Dermis microvascular lymphatic vessel endothelial cell (primary cell): ENCODE measurements at regions not wholly inside any gene's neighbourhood (a gene's known extent, or its start where the extent isn't known, plus 50 kb on each side); places are given as distances from the start of the nearest gene placed in this dataset.

Experiments
- DNase-seq, 2 donors: peaks; one replicate each; pipeline versions ENCODE4 v3.0.0 to v3.0.0-alpha.2; 2010; ENCODE audit warnings: low read depth in 2 of 2

DNA sequence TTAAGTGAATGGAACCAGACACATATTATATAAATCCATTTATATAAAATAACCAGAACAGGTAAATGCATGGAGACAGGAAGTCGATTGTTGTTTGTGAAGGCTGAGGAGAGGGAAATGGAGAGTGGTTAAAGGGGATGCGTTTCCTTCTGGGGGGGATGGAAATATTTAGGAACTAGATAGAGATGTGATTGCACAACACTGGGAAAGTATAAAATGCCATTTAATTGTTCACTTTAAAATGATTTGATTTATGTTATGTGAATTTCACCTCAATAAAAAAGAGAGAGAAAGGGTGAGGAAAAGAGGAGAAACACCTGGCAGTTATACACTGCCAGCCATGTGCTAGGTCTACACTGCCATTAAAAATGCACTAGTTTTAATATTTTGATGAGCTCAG is 312.6 kb downstream of the CD83 start:
- DNase-seq: no peak

DNA sequence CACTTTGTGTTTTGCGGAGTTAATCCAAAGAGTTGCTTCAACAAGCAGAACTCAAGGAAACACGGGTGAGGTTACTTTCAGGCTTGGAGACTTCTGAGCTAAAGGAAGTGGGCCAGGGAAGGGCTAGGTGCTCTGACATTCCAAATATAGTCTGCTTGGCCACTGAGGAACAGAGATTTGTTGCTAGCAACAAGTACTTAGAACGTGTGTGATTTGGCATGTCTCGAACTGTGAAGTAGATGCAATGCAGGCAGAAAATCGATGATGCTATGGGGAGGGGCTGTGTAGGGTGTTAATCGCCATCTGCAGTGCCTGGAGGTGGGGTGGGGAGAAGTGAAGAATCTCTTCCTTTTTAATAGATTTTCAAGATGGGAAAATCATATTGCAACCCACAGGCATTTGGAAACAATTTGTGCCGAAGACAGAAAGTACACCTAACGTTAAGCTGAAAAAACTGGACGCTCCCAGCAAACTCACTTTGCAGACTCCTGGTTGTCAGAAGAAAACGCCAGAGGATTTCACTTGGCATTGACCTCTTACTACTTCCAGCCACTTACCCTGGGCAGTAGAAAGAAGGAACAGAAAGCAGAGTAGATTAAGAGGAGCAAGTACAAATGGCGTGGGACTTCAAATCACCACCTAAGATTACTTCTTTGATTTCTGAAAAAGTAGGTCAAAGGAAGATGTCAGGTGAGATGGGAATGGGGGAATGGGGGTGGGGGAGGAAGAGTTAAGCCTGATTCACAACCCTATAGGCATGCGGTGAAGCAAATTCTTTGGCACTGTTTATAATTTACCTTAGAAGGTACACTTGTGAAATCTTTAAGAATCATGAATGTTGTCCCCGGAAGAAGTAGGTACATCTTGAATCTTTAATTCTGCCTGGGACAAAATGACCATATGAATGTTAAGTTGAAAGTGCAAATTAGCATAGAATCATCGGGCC is 314.1 kb downstream of the CD83 start:
- no peak for DNase-seq

DNA sequence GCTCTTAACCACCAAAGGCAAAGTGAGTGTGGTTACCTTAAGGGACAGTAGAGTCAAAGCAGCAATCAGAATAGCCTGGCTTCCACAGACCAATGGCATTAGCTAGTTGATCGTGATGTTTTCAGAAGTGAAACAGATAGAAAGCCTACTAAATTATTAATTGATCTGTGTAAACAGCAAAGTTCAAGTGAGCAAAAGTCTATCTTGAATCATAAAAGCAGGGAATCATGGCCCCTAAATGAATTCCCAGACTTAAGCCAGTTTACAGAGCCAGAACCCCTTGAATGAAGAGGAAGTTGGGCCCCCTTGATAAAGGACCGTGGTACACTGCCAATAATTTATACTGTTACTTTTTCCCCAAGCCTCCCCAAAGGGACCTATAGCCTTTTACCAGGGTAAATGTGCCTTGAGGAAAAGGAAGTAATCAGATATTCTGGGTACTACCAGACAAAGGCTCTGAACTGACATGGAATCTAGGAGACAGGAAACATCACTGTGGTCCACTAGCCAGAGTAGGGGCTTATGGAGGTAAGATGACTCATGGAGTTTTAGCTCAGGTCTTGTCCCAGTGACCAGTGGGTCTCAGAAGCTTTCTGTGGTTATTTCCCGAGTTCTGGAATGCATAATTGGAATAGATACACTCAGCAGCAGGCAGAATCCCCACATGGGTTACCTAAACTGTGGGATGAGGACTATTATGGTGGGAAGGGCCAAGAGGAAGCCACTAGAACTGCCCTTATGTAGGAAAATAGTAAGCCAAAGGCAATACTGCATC is 317.5 kb downstream of the CD83 start:
- DNase-seq: no peak

DNA sequence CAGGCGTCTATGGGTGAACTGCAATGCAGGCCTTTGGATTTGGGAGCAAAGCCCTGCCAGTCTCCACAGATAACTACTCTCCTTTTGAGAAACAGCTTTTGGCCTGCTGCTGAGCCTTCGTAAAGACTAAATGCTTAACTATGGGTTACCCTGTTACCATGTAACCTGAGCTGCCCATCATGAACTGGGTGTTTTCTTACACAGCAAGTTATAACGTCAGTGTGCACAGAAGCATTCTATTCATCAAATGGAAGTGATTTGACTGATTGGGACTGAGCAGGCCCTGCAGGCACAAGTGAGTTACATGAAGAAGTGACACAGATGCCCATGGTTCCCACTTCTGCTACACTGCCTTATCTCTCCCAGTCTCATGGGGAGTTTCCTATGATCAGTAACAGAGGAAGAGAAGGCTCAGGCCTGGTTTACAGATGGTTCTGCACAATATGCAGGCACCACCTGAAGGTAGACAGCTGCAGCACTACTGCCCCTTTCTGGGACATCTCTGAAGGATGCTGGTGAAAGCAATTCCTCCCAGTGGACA is 319.1 kb downstream of the CD83 start:
- no peak for DNase-seq

DNA sequence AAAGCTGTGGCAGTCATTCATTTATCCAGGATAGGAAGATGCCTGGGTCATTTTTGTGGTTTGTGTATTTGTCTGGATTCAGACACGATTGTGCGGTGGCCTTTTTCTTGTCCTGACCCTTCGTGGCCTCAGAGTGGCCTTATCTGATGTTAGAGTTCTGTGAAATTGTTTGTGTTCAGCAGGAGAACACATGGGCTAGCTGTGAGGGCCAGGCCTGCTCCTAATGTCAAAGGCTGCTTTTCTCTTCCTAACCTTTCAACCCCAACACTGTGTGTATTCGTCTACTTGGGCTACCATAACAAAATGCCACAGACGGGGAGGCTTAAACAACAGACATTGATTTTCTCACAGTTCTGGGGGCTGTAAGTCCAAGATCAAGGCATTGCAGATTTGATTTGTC is 321.8 kb downstream of the CD83 start:
- DNase-seq: no peak

DNA sequence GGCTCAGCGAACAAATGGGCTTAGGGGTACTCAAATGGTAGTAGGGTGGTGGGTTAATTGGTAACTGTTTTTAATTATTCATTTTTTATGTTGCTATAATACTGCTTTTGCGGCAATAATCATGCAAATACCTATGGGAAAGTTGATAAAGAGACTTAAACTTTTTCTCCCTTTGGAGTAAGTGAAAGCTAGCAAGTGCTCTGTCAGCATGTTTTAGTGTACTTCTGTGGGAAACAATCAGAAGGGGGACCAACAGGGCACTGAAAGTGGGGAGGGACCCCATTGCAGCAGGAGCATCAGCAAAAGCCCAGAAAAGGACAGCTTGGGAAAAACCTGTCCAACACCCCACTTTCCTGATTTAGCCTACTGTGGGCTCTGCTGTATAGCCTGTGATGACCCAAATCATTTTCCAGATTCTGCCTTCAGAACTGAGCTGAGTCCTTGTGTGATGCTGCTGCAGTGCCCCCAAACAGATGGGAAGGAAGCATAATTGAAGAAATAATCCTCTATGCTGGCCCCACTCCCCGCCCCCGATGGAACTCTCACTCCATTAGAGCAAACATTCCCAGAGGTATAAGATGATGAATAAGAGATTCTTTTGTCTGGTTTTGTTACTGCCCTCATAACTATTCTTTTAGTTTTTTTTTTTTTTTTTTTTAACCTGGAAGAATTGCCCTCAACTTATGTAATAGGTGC is 322.8 kb downstream of the CD83 start:
- no peak for DNase-seq

DNA sequence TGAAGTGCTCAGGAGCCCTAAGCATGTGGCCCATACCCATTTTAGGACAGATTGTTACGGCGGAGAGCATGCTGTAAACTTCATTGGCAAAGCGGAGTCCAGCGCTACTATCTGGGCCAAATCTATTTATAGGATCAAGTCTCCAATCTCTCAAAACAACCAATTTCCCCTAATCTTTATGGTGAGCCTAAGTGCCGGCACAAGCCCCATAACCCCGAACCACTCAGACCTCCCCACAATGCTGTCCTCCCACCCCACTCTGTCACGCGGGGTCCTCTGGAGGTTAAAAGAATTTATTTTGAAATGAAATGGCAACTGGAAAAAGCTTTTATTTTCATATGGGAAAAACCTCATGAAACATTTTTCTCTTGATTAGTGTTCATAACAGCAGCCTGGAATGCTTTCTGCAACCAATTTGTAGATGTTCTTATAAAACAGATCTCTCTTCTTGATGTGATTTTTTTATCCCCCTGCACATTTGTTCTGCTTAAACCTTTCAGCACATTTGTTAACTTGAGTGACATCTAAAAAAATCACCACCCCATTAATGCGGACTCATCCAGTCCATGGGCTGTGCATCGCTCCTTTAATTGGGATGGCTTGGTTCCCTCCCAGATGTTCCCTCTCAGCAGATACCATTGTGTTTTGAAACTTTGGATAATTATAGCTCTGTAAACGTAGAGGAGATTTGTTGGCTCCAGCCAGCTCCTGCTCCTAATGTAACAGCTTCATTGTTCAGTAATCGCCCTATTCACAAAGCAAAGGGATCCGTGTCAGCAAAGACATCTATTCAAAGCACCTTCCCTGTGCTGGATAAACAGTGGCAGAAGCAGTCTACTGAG is 323.6 kb downstream of the CD83 start:
- DNase-seq: no peak

DNA sequence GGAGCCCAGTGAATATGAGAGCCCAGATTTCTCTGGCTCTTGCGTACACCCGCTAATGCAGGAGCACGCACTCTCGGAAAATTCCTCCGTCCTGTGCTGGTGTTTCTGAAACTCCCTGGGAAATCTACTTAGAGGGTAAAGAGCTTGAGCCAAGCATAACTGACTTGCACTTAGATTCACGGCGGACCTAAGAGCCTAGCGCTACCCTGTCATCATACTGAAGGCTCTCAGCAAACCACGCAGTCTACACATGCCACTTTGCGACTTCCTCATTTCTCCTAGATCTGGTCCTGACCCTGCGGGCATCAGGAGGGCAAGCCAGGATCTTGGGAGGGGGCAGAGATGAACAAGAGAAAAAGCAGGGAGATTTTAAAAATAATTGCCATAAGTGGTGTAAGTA is 324.7 kb downstream of the CD83 start:
- DNase-seq: no peak

DNA sequence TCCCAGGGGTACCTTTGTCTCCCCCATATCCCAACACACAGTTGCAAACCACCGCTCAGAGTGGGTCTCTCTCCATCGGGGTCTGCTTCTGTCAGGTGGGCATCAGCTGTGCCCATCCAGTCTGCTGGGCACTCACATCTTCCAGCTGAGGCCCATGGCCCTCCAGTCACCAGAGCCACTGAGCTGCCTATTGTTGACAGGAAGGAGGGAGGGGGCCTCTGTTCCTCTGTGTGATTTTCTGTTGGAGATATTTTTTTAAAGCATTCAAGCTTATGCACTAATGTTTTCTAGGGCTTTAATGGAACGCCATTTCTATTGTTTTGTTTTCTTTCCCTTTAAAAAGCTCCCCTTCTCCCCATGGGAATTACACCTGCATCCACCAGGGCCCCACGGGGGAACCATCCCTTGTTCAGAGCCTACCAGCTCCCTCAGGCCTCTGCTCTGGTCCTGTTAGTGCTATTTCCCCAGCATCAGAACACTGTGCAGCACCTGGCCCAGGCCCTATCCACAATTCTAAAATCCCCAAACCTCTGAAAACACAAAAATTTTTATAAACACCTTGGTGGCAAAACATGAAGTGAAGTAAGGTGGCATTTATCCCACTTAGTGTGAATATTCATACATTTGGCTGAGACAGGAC is 326.2 kb downstream of the CD83 start:
- no peak for DNase-seq

DNA sequence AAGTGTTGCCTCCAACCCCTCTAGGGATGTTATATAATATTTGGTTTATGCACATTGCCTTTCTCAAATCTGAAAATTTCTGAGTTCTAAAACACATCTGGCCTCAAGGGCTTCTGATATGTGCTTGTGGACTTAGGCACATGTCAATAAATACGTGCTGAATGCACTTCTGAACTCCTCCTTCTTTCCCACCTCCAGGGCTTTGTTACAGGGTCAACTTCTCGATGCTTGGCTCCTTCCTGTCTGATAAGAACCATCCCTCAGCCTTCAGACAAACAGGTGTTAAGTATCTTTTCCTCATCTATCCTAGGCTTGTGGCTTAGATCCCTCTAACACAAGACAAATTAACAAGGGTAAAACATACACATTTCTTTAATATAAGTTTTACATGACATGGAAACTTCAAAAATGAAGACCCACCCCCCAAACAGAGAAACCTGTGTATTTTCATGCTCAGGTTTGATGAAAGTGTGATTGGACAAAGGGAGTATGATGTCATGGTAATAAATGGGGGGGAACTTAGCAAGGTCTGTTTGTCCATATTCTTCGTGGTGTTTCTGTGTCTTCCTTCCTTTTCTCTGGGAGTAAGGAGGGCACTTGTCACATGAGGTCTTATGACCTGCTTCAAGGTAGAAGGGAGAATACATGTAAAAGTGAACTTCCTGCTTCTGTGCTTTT is 326.9 kb downstream of the CD83 start:
- DNase-seq: no peak

DNA sequence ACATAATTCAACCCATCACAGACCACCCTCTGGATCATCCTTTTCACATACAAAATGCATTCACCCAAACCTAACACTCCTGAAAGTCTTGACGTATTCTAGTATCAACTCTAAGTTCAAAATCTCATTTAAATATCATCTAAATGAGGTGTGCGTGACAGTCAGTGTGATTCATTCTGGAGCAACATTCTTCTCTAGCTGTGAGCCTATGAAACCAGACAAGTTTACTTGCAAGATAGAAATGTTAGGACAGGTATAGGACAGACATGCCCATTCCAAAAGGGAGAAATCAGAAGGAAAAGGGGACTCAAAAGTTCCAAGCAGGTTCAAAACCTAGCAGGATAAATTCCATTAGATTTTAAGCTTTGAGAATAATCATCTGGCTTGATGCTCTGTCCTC is 329.7 kb downstream of the CD83 start:
- no peak for DNase-seq

DNA sequence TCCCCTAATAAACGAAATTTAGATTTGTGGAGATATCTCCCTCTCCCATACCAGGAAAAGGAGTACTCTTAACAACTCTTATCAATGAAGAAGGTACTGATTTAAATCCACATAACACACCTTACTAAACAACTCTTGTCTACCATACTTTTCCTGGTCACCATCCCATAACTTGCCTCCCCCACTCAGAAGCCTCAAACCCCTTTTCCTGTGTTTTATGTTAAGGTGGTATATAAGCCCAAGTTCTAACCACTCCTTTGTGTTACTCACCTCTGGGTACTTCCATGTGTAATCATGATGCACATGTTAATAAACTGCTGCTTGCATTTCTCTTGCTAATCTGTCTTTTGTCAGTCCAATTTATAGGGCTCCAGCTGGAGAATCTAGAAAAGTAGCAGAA is 330.7 kb downstream of the CD83 start:
- DNase-seq: no peak

DNA sequence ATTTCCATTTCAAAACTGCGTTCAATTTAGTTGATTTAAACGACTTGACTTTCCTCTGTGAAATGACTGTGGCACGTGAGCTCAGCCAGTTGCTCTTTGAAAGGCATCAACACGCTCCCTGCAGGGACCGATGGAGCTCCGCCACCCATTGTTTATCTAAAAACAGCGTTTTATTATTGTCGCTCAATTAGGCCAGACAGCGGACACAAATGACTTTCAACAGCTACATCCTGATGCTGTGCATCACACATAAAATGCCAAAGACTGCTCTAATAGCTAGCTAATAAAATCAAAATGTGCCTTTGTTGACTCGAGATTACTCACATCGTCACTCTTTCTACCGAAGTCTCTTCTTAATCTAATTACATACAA is 332.5 kb downstream of the CD83 start:
- DNase-seq: no peak

DNA sequence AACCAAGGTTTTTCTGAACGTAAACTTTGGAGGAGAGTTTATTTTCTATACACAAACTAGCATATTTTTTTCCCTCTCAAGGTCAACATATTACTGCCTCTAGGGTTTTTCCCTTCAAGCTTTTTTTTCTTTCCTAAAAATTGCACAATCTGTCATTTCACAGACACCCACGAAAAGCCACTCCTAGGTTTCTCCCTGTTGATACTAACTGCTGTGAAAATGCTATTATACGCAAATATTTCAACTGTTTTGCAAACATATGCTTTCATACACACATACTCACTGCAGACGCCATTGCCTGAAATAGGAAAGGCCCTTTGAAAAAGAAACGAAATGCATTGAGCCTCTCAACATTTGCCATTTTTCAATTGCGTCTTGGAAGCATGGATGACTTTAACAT is 333.0 kb downstream of the CD83 start:
- no peak for DNase-seq

DNA sequence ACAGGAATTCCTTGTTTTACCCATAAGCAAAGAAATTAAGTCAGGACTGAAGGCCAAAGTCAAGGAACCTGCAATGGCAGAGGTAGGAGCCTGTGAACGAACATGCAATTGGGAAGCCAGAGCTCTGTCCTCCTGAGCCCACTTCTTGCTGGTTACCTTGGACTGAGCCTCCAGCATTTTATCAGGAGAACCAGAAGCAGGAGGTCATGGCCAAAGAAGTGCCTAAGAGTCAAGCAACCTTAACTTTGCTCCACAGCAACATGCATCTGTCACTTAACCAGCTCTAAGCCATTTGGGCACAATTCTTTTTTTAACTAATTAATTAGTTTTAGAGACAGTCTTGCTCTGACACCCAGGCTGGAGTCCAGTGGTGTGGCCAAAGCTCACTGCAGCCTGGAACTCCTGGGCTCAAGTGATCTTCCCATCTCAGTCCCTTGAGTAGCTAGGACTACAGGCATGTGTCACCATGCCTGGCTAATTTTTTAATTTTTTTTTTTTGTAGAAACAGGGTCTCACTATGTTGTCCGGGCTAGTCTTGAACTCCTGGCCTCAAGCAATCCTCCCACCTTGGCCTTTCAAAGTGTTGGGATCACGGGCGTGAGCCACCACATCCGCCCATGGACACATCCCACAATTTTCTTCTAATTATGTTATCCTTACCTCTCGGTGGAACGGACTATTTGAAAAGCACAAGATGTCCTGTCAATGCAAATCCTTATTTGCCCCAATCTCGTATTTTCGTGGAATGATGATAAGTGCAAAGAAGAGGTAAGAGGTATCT is 334.2 kb downstream of the CD83 start:
- DNase-seq: no peak

DNA sequence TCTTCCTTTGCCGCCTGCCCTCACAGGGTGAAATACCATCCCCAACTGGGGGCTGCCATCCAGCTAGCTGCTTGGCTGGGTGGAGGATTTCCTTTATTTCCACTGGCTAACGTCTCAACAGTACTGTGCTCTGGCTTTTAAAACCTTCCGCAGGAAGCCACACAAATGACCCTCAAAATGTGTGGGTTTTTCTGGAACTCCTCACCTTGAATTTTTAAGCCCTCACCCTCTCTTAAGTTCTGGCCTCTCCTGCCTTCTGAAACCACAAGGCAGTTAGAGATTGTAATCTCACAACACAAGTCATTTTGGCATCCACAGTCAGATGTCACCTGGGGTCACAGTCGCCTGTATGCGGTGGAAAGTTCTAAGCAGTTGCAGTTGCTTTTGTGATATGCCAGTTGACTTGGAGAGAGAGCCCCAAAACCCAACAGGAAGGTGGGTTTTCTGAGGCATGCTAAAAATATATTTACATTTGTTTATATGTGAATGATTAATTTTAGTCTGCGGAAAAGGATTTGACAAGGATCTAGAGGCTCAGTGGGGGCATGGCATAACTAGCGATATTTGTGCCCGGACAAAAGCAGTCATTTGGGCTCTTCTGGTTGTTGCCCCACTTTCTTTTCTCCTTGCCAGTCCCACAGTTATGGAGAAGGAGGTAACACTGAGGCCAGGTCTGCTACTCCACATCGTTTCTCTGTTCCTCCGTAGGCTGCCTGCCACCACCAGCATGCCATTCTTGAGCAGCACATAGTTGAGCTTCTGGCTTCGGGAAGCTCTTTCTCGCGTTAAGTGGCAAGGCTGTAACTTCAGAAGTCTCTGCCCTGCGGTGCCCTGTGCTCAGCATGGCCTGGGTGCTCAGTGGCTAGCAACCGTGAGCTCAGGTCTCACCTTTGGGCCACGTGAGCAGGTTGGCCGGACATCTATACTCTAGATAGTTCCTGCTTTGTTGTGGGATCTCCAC is 335.3 kb downstream of the CD83 start:
- DNase-seq: no peak

DNA sequence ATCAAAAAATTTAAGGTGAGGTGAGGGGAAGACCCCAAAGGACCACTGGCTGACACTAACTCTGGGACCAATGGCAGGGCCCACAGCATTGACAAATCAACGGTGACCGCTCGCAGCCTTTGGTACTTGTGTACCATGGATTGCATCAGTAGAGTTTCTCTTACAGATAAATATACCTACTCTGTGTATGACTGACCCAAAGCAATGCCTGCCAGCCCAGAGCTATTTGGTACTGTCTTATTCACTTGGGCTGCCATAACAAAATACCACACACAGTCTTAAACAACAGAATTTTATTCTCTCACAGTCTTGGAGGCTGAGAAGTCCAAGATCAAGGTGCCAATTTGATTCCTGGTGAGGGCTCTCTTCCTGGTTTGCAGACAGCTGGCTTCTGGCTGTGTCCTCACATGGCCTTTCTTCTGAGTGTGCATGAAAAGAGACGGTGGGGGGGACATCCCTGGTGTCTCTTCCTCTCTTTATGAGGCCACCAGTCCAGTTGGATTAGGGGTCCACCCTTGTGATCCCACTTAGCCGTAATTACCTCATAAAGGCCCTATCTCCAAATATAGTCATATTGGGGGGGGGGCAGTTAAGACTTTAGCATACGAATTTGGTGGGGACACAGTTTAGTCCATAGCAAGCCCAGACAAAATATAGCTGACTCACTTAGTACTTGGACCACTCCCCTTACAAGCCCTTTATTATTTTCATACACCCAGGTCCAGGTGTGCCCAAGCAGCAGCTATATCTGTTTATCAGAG is 336.3 kb downstream of the CD83 start:
- no peak for DNase-seq

DNA sequence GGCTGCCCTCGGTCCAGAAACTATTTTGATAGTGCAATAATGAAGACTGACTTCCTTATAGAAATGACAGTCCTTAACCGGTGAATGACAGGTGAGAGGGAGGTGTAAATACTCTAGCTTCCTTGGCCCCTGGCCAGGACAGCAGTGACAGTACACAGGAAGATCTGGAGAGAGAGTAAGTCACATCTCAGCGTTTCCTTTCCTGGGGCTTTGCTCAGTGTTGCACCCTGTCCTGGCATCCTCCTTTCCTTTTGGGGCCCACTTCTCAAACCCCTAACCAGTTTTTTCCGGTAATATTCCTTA is 336.9 kb downstream of the CD83 start:
- DNase-seq: no peak
